HepG2 (cell line): ENCODE measurements at regions not wholly inside any gene's neighbourhood (a gene's known extent, or its start where the extent isn't known, plus 50 kb on each side); places are given as distances from the start of the nearest gene placed in this dataset.

Experiments used
- ATAC-seq: fragments of 200-7000 bp; cut with Tn5 transposase; 3 replicates; pipeline ENCODE4 v1.9.1; 2020; ENCODE audit warnings: mild to moderate bottlenecking, moderate library complexity
- BruUV-seq: library from RNA; stranded (reverse); fragments of 400-500 nt; replicated peaks from 2 replicates; lab custom pipeline; 2021; lab: Mats Ljungman, UMichigan
- CTCF ChIA-PET: fragments of 300-600 bp; formaldehyde crosslinking; extraction: SDS; loops from one replicate; lab custom pipeline; 2021; ENCODE audit warnings: low total read pairs, inconsistent platforms, low intra/inter-chr PET ratio; lab: Yijun Ruan, JAX
- POLR2A ChIA-PET: fragments of 350-600 bp; sonication (Branson Sonifier 250); formaldehyde crosslinking; loops from one replicate; lab custom pipeline; 2020; ENCODE audit warnings: antibody characterized with exemption, inconsistent platforms; lab: Yijun Ruan, JAX
- DNase-seq: peaks from one replicate; pipeline ENCODE4 v3.0.0-alpha.2; 2015; ENCODE audit warnings: low spot score
- FAIRE-seq: peaks from 3 replicates; lab custom pipeline; 2011; peaks lifted over from hg19 to GRCh38; lab: Jason Lieb, UNC
- H2AFZ ChIP-seq: one replicate; pipeline ENCODE4 v1.6.1; 2011; ENCODE audit warnings: low read length, inconsistent platforms
- H3K27ac ChIP-seq: fragments of 300-600 bp; 3 replicates; pipeline ENCODE4 v1.8.0; 2011; ENCODE audit warnings: mixed run types, mild to moderate bottlenecking, mixed read lengths, low read length, inconsistent platforms; ENCODE audit not compliant: insufficient read depth; ENCODE audit errors: extremely low read length
- H3K27me3 ChIP-seq, 2 experiments: fragments of 200-600 bp in 1 of 2; 2 replicates in 1 of 2; 3 replicates in 1 of 2; pipeline versions ENCODE4 v1.6.0 to v1.8.0; 2011; ENCODE audit warnings: low read length in 2 of 2, mild to moderate bottlenecking in 2 of 2, moderate library complexity in 2 of 2, inconsistent platforms in 1 of 2; ENCODE audit not compliant: insufficient read depth in 2 of 2, control insufficient read depth in 1 of 2
- H3K36me3 ChIP-seq, 2 experiments: fragments of 200-600 bp in 1 of 2; replicated peaks in 1 of 2; 2 replicates in 1 of 2; 3 replicates in 1 of 2; pipeline versions ENCODE4 v1.5.1 to v1.8.0; 2011; ENCODE audit warnings: low read length in 2 of 2, inconsistent platforms in 1 of 2; ENCODE audit not compliant: insufficient read depth in 2 of 2, control insufficient read depth in 1 of 2
- H3K4me1 ChIP-seq: 2 replicates; pipeline ENCODE4 v1.5.1; 2012; ENCODE audit warnings: low read length, inconsistent platforms; ENCODE audit not compliant: insufficient read depth
- H3K4me2 ChIP-seq: 2 replicates; pipeline ENCODE4 v1.6.0; 2011; ENCODE audit warnings: low read depth, low read length, inconsistent platforms
- H3K4me3 ChIP-seq, 3 experiments: fragments of 200-600 bp in 1 of 3; sonication (generic), shearing (Covaris generic) in 1 of 3; replicated peaks in 1 of 3; 2 replicates each; pipeline ENCODE4 v1.5.1; 2011 to 2016; ENCODE audit warnings: low read length in 3 of 3, inconsistent platforms in 2 of 3, low read depth in 2 of 3, mild to moderate bottlenecking in 2 of 3, control low read depth in 1 of 3, mixed read lengths in 1 of 3; ENCODE audit not compliant: insufficient read depth in 1 of 3
- H3K79me2 ChIP-seq: one replicate; pipeline ENCODE4 v1.6.1; 2011; ENCODE audit warnings: low read length, inconsistent platforms; ENCODE audit not compliant: insufficient read depth
- H3K9ac ChIP-seq: 2 replicates; pipeline ENCODE4 v1.6.0; 2011; ENCODE audit warnings: mild to moderate bottlenecking, low read depth, low read length, inconsistent platforms; ENCODE audit not compliant: insufficient read depth
- H3K9me3 ChIP-seq: 2 replicates; pipeline ENCODE4 v1.5.1; 2012; ENCODE audit warnings: mild to moderate bottlenecking, low read length
- H4K20me1 ChIP-seq: 2 replicates; pipeline ENCODE4 v1.6.0; 2011; ENCODE audit warnings: inconsistent platforms, mild to moderate bottlenecking, low read length, moderate library complexity; ENCODE audit not compliant: insufficient read depth
- FOXK1 ChIP-seq: sonication (generic); formaldehyde crosslinking; IDR thresholded peaks from 2 replicates; pipeline ENCODE4 v1.4.0; 2020; ENCODE audit warnings: low read depth, missing genetic modification reagents, borderline replicate concordance
- RFXAP ChIP-seq: sonication (generic); formaldehyde crosslinking; IDR thresholded peaks from 2 replicates; pipeline ENCODE4 v1.4.0; 2020; ENCODE audit warnings: missing genetic modification reagents, borderline replicate concordance
- ZNF605 ChIP-seq: sonication (generic); formaldehyde crosslinking; IDR thresholded peaks from 2 replicates; pipeline ENCODE4 v1.8.0; 2022; ENCODE audit warnings: mild to moderate bottlenecking, missing genetic modification reagents
- ZNF761 ChIP-seq: sonication (generic); formaldehyde crosslinking; conservative IDR thresholded peaks from 2 replicates; pipeline ENCODE4 v1.4.0; 2020; ENCODE audit warnings: mild to moderate bottlenecking, missing genetic modification reagents
- WGBS: methylation state at CpG from one replicate; pipeline ENCODE4 v1.1.6; 2017; ENCODE audit warnings: low lambda C conversion rate; 5-methylcytosine and 5-hydroxymethylcytosine counted together
- in situ Hi-C: cut with HindIII; loops from 2 replicates; pipeline ENCODE4 v1.10.0; 2017; ENCODE audit warnings: low pct_unique_long_range_greater_than_20kb; ENCODE audit not compliant: extremely low pct_ligation_motif_present
- intact Hi-C: fragments of 100-400 bp; cut with micrococcal nuclease; formaldehyde crosslinking; loops from one replicate; pipeline ENCODE4 v1.10.0; 2022; ENCODE audit not compliant: unreplicated experiment
- TF ChIP-seq, protein P1 (sequence below): IDR thresholded peaks from 2 replicates; pipeline ENCODE4 v1.6.1; 2016
- TF ChIP-seq, protein P2 (sequence below): sonication (generic); formaldehyde crosslinking; IDR thresholded peaks from 2 replicates; pipeline ENCODE4 v1.4.0; 2020; ENCODE audit warnings: missing genetic modification reagents
- TF ChIP-seq, protein P3 (sequence below): sonication (generic); formaldehyde crosslinking; IDR thresholded peaks from 2 replicates; pipeline ENCODE4 v1.4.0; 2020; ENCODE audit warnings: missing genetic modification reagents
- TF ChIP-seq, protein P4 (sequence below): sonication (generic); formaldehyde crosslinking; IDR thresholded peaks from 2 replicates; pipeline ENCODE4 v1.5.1; 2020; ENCODE audit warnings: missing genetic modification reagents, mild to moderate bottlenecking, borderline replicate concordance
- TF ChIP-seq, protein P5 (sequence below): IDR thresholded peaks from 2 replicates; pipeline ENCODE4 v1.6.1; 2016; ENCODE audit warnings: low read depth, control low read depth

DNA sequence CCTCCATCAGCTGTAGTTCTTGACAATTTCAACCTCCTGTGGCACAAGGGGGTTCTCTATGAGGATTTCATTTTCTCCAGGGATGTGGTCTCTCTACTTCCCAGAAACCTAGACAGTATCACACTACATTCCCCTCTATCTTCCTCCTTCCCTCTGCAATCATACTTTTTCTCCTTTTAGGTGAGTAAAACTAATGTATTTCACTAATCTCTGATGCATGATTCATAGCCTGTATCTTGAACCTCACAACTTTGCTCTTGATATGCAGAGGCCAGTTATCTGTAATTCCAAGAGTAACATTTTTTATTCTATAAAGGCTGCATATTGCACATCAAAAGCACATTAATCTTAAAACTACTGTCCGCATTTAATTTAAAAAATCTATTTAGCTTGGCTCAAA lies 449.6 kb downstream of the RFPL4B start (continued):
- TF ChIP-seq, protein P1, sequence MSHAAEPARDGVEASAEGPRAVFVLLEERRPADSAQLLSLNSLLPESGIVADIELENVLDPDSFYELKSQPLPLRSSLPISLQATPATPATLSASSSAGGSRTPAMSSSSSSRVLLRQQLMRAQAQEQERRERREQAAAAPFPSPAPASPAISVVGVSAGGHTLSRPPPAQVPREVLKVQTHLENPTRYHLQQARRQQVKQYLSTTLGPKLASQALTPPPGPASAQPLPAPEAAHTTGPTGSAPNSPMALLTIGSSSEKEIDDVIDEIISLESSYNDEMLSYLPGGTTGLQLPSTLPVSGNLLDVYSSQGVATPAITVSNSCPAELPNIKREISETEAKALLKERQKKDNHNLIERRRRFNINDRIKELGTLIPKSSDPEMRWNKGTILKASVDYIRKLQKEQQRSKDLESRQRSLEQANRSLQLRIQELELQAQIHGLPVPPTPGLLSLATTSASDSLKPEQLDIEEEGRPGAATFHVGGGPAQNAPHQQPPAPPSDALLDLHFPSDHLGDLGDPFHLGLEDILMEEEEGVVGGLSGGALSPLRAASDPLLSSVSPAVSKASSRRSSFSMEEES (CRISPR knock-in tag) = no peak
- TF ChIP-seq, protein P2, sequence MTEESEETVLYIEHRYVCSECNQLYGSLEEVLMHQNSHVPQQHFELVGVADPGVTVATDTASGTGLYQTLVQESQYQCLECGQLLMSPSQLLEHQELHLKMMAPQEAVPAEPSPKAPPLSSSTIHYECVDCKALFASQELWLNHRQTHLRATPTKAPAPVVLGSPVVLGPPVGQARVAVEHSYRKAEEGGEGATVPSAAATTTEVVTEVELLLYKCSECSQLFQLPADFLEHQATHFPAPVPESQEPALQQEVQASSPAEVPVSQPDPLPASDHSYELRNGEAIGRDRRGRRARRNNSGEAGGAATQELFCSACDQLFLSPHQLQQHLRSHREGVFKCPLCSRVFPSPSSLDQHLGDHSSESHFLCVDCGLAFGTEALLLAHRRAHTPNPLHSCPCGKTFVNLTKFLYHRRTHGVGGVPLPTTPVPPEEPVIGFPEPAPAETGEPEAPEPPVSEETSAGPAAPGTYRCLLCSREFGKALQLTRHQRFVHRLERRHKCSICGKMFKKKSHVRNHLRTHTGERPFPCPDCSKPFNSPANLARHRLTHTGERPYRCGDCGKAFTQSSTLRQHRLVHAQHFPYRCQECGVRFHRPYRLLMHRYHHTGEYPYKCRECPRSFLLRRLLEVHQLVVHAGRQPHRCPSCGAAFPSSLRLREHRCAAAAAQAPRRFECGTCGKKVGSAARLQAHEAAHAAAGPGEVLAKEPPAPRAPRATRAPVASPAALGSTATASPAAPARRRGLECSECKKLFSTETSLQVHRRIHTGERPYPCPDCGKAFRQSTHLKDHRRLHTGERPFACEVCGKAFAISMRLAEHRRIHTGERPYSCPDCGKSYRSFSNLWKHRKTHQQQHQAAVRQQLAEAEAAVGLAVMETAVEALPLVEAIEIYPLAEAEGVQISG = no peak
- no peak for TF ChIP-seq FOXK1 (CRISPR knock-in tag)
- TF ChIP-seq, protein P3, sequence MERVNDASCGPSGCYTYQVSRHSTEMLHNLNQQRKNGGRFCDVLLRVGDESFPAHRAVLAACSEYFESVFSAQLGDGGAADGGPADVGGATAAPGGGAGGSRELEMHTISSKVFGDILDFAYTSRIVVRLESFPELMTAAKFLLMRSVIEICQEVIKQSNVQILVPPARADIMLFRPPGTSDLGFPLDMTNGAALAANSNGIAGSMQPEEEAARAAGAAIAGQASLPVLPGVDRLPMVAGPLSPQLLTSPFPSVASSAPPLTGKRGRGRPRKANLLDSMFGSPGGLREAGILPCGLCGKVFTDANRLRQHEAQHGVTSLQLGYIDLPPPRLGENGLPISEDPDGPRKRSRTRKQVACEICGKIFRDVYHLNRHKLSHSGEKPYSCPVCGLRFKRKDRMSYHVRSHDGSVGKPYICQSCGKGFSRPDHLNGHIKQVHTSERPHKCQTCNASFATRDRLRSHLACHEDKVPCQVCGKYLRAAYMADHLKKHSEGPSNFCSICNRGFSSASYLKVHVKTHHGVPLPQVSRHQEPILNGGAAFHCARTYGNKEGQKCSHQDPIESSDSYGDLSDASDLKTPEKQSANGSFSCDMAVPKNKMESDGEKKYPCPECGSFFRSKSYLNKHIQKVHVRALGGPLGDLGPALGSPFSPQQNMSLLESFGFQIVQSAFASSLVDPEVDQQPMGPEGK (CRISPR knock-in tag) = no peak

DNA sequence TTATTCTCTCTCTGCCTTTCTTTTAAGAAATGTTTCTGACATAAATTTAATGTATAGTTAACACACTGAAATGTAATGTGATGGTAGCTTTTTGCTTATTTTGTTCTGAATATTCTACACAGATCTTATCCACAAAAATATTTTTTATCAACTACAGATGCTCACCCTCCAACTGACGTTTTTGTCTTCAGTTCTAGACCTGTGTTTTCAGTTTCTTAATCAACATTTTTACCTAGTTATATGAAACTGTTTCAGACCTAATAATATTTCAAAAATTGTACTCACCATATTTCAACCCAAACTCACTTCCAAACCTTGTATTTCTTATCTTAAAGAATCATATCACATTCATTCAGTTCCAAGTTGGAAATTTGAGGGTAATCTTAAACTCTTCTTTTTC lies 452.8 kb downstream of the RFPL4B start:
- FAIRE-seq = no peak
- H3K9me3 ChIP-seq = no peaks in the 10 kb centered on the region
- intact Hi-C loops = no loop called here
- no peak for DNase-seq
- H3K79me2 ChIP-seq = no peaks in the 10 kb centered on the region
- H3K27ac ChIP-seq = no peak overlapping the region
- ChIA-PET POLR2A (no interaction called here), CTCF (no interaction called here)
- H3K36me3 ChIP-seq = no peaks in the 10 kb centered on the region
- no peak overlapping the region for H3K9ac ChIP-seq
- no peaks in the 10 kb centered on the region for H3K4me1 ChIP-seq
- TF ChIP-seq ZNF605 (CRISPR knock-in tag) (no peak), RFXAP (no peak), ZNF761 (CRISPR knock-in tag) (no peak)
- TF ChIP-seq, protein P4, sequence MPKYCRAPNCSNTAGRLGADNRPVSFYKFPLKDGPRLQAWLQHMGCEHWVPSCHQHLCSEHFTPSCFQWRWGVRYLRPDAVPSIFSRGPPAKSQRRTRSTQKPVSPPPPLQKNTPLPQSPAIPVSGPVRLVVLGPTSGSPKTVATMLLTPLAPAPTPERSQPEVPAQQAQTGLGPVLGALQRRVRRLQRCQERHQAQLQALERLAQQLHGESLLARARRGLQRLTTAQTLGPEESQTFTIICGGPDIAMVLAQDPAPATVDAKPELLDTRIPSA (CRISPR knock-in tag) = no peak
- TF ChIP-seq, protein P5, sequence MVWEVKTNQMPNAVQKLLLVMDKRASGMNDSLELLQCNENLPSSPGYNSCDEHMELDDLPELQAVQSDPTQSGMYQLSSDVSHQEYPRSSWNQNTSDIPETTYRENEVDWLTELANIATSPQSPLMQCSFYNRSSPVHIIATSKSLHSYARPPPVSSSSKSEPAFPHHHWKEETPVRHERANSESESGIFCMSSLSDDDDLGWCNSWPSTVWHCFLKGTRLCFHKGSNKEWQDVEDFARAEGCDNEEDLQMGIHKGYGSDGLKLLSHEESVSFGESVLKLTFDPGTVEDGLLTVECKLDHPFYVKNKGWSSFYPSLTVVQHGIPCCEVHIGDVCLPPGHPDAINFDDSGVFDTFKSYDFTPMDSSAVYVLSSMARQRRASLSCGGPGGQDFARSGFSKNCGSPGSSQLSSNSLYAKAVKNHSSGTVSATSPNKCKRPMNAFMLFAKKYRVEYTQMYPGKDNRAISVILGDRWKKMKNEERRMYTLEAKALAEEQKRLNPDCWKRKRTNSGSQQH (CRISPR knock-in tag) = no peak
- no peak for ATAC-seq
- H4K20me1 ChIP-seq = no peaks in the 10 kb centered on the region
- H3K4me3 ChIP-seq = no peak overlapping the region
- H3K27me3 ChIP-seq = no peaks in the 10 kb centered on the region
- in situ Hi-C loops = loop anchor here (25.0 kb wide), 1 partner anchor 612 kb away; no protein-coding TSS in a partner anchor
- H2AFZ ChIP-seq = no peak overlapping the region
- no peak overlapping the region for H3K4me2 ChIP-seq
- 0% methylated on average over 1 of the region's 1 CpG for WGBS
- no TSS peak for BruUV-seq
